GM12878 (cell line): ENCODE measurements at regions not wholly inside any gene's neighbourhood (a gene's known extent, or its start where the extent isn't known, plus 50 kb on each side); places are given as distances from the start of the nearest gene placed in this dataset.
"Not testable (repeated sequence)": the region's sequence is repeated elsewhere in the genome, so short reads cannot be mapped to it uniquely, and the experiment has no call there.

Source experiments
- ATAC-seq: fragments of 200-7000 bp; cut with Tn5 transposase; 3 replicates; pipeline ENCODE4 v1.9.1; 2020; ENCODE audit warnings: mild to moderate bottlenecking, moderate library complexity
- BruUV-seq: library from RNA; stranded (reverse); fragments of 400-500 nt; replicated peaks from 2 replicates; lab custom pipeline; 2021; lab: Mats Ljungman, UMichigan
- CTCF ChIA-PET: fragments of 300-600 bp; sonication (Branson Sonifier 250); formaldehyde crosslinking; extraction: SDS; loops from one replicate; lab custom pipeline; 2021; ENCODE audit warnings: inconsistent platforms; lab: Yijun Ruan, JAX
- POLR2A ChIA-PET: fragments of 350-600 bp; formaldehyde crosslinking; extraction: SDS; loops from one replicate; lab custom pipeline; 2021; ENCODE audit warnings: inconsistent platforms; lab: Charles Lee
- RAD21 ChIA-PET: fragments of 300-600 bp; sonication (Branson Sonifier 250); formaldehyde crosslinking; loops from one replicate; lab custom pipeline; 2023; ENCODE audit warnings: antibody characterized with exemption; ENCODE audit not compliant: unreplicated experiment; lab: Charles Lee
- SMC1A ChIA-PET: fragments of 300-600 bp; sonication (Branson Sonifier 250); formaldehyde crosslinking; loops from one replicate; lab custom pipeline; 2023; ENCODE audit not compliant: unreplicated experiment, uncharacterized antibody; lab: Charles Lee
- DNase-seq: peaks from one replicate; pipeline ENCODE4 v3.0.0-alpha.2; 2011; ENCODE audit warnings: low read depth, low spot score
- FAIRE-seq: peaks from 3 replicates; lab custom pipeline; 2011; peaks lifted over from hg19 to GRCh38; lab: Jason Lieb, UNC
- H2AFZ ChIP-seq: 2 replicates; pipeline ENCODE4 v1.6.0; 2011; ENCODE audit warnings: low read depth, low read length, control low read depth; ENCODE audit not compliant: control insufficient read depth
- H3K27ac ChIP-seq: 2 replicates; pipeline ENCODE4 v1.5.1; 2011; ENCODE audit warnings: control low read depth; ENCODE audit not compliant: control insufficient read depth, insufficient read depth
- H3K27me3 ChIP-seq, 2 experiments: replicated peaks in 1 of 2; 2 replicates each; pipeline versions ENCODE4 v1.6.0 to v1.6.1; 2011; ENCODE audit warnings: low read length in 1 of 2; ENCODE audit not compliant: control insufficient read depth in 2 of 2, insufficient read depth in 2 of 2
- H3K36me3 ChIP-seq, 2 experiments: 2 replicates each; pipeline ENCODE4 v1.5.1; 2011; ENCODE audit warnings: low read length in 1 of 2; ENCODE audit not compliant: control insufficient read depth in 2 of 2, insufficient read depth in 2 of 2
- H3K4me1 ChIP-seq: 2 replicates; pipeline ENCODE4 v1.6.1; 2011; ENCODE audit warnings: mild to moderate bottlenecking, low read length, moderate library complexity, mixed read lengths; ENCODE audit not compliant: control insufficient read depth, insufficient read depth
- H3K4me2 ChIP-seq: 2 replicates; pipeline ENCODE4 v1.6.0; 2011; ENCODE audit warnings: control low read depth; ENCODE audit not compliant: control insufficient read depth, insufficient read depth
- H3K4me3 ChIP-seq: fragments of 200-600 bp; sonication (generic); 2 replicates; pipeline ENCODE4 v1.5.1; 2016
- H3K79me2 ChIP-seq: 2 replicates; pipeline ENCODE4 v1.6.0; 2011; ENCODE audit warnings: low read length; ENCODE audit not compliant: control insufficient read depth, insufficient read depth
- H3K9ac ChIP-seq: 2 replicates; pipeline ENCODE4 v1.8.0; 2011; ENCODE audit warnings: low read length, control low read depth, mixed read lengths; ENCODE audit not compliant: control insufficient read depth, insufficient read depth
- H3K9me3 ChIP-seq: replicated peaks from 3 replicates; pipeline ENCODE4 v1.5.1; 2011; ENCODE audit warnings: mild to moderate bottlenecking, low read length; ENCODE audit not compliant: control insufficient read depth, insufficient read depth
- H4K20me1 ChIP-seq: 2 replicates; pipeline ENCODE4 v1.6.0; 2011; ENCODE audit not compliant: control insufficient read depth, insufficient read depth
- KLF5 ChIP-seq: fragments of 450-650 bp; IDR thresholded peaks from 2 replicates; pipeline ENCODE4 v1.6.1; 2014; ENCODE audit warnings: mild to moderate bottlenecking; ENCODE audit not compliant: partially characterized antibody
- SREBF2 ChIP-seq: IDR thresholded peaks from 2 replicates; pipeline ENCODE4 v1.6.1; 2012; ENCODE audit warnings: mild to moderate bottlenecking, low read length
- WGBS: methylation state at CpG from one replicate; pipeline ENCODE4 v1.1.6; 2016; ENCODE audit warnings: low lambda C conversion rate; ENCODE audit not compliant: insufficient replicate concordance, insufficient coverage; ENCODE audit errors: missing lambda C conversion rate; 5-methylcytosine and 5-hydroxymethylcytosine counted together
- in situ Hi-C: fragments of 300-500 bp; cut with MboI; formaldehyde crosslinking; loops from 9 replicates; pipeline ENCODE4 v1.14.3; 2018; ENCODE audit warnings: mixed read lengths
- intact Hi-C: fragments of 100-400 bp; cut with micrococcal nuclease; formaldehyde crosslinking; loops from one replicate; pipeline ENCODE4 v1.14.2; 2022; ENCODE audit not compliant: unreplicated experiment

GRCh38 chr10:130974166-130974565 lies 337.4 kb downstream of the TCERG1L start:
- ChIA-PET SMC1A (no interaction called here), RAD21 (no interaction called here), POLR2A (no interaction called here), CTCF (no interaction called here)
- Histone ChIP-seq H3K9me3 (no peaks in the 10 kb centered on the region; the same call in 2 of the 3 replicates), H3K4me2 (no peak overlapping the region), H3K4me3 (no peak overlapping the region), H2AFZ (no peak overlapping the region), H3K36me3 (no peaks in the 10 kb centered on the region), H3K27me3 (no peaks in the 10 kb centered on the region), H3K4me1 (no peaks in the 10 kb centered on the region), H3K9ac (no peak overlapping the region), H4K20me1 (no peaks in the 10 kb centered on the region), H3K79me2 (no peaks in the 10 kb centered on the region), H3K27ac (no peak overlapping the region)
- no peak for FAIRE-seq
- ATAC-seq, result no peak
- 57% methylated on average over 8 of the region's 8 CpGs for WGBS
- TF ChIP-seq KLF5, result no peak
- no peak for TF ChIP-seq SREBF2
- no peak for DNase-seq
- intact Hi-C loops, result no loop called here
- BruUV-seq, result no TSS peak
- in situ Hi-C loops, result no loop called here

- H3K36me3 ChIP-seq, H3K79me2 ChIP-seq, FAIRE-seq, H2AFZ ChIP-seq, H3K9me3 ChIP-seq, BruUV-seq, H3K9ac ChIP-seq, H3K4me1 ChIP-seq, intact Hi-C loops, H4K20me1 ChIP-seq, H3K27ac ChIP-seq, in situ Hi-C loops, SMC1A ChIA-PET, DNase-seq, POLR2A ChIA-PET, H3K4me2 ChIP-seq, ATAC-seq, H3K4me3 ChIP-seq, CTCF ChIA-PET, RAD21 ChIA-PET, H3K27me3 ChIP-seq: not testable (repeated sequence)
- 37% methylated on average over 9 of the region's 9 CpGs for WGBS
These were observed 336.2 kb downstream of the TCERG1L start for GRCh38 chr10:130975351-130975750.
